WTC11 (cell line): ENCODE measurements at regions not wholly inside any gene's neighbourhood (a gene's known extent, or its start where the extent isn't known, plus 50 kb on each side); places are given as distances from the start of the nearest gene placed in this dataset.

Experiments
- ATAC-seq: fragments of 200-7000 bp; cut with Tn5 transposase; 2 replicates; pipeline ENCODE4 v1.10.0; 2021; ENCODE audit warnings: mild to moderate bottlenecking, moderate library complexity
- CTCF ChIA-PET: fragments of 300-600 bp; sonication (Branson Sonifier 250); formaldehyde crosslinking; loops from one replicate; lab custom pipeline; 2021; ENCODE audit warnings: antibody characterized with exemption; lab: Charles Lee
- POLR2A ChIA-PET: fragments of 350-600 bp; sonication (Branson Sonifier 250); formaldehyde crosslinking; loops from one replicate; lab custom pipeline; 2021; ENCODE audit warnings: antibody characterized with exemption; lab: Charles Lee
- DNase-seq: peaks from one replicate; pipeline ENCODE4 v3.0.0; 2021; ENCODE audit warnings: low spot score
- H3K27ac Mint-ChIP-seq: 2 replicates; pipeline ENCODE4 v1.8.0; 2021; ENCODE audit warnings: mixed read lengths
- H3K27me3 Mint-ChIP-seq: 2 replicates; pipeline ENCODE4 v1.8.0; 2021; ENCODE audit warnings: low read depth, mild to moderate bottlenecking, moderate library complexity, mixed read lengths
- H3K36me3 Mint-ChIP-seq: 2 replicates; pipeline ENCODE4 v1.8.0; 2021; ENCODE audit warnings: mixed read lengths
- H3K4me1 Mint-ChIP-seq: 2 replicates; pipeline ENCODE4 v1.8.0; 2022; ENCODE audit warnings: mixed read lengths
- H3K4me3 Mint-ChIP-seq: 2 replicates; pipeline ENCODE4 v1.8.0; 2021; ENCODE audit warnings: mild to moderate bottlenecking, moderate library complexity, mixed read lengths
- H3K9me3 Mint-ChIP-seq: 2 replicates; pipeline ENCODE4 v1.8.0; 2021; ENCODE audit warnings: mixed read lengths
- ETV6 ChIP-seq: sonication (generic); formaldehyde crosslinking; IDR thresholded peaks from 2 replicates; pipeline ENCODE4 v1.8.1; 2022; ENCODE audit warnings: mild to moderate bottlenecking, missing genetic modification reagents
- FOXP1 ChIP-seq: sonication (generic); formaldehyde crosslinking; IDR thresholded peaks from 2 replicates; pipeline ENCODE4 v1.8.0; 2022; ENCODE audit warnings: missing genetic modification reagents, mild to moderate bottlenecking, moderate library complexity, borderline replicate concordance
- GABPB1 ChIP-seq: sonication (generic); formaldehyde crosslinking; IDR thresholded peaks from 2 replicates; pipeline ENCODE4 v1.8.1; 2023; ENCODE audit warnings: mild to moderate bottlenecking, missing genetic modification reagents
- GRHL2 ChIP-seq: fragments of 250-450 bp; sonication (Bioruptor Pico); IDR thresholded peaks from 2 replicates; pipeline ENCODE4 v1.8.0; 2022; ENCODE audit warnings: mild to moderate bottlenecking, moderate library complexity; ENCODE audit not compliant: insufficient replicate concordance, severe bottlenecking
- JUN ChIP-seq: sonication (generic); formaldehyde crosslinking; IDR thresholded peaks from 2 replicates; pipeline ENCODE4 v1.8.0; 2023; ENCODE audit warnings: mild to moderate bottlenecking, missing genetic modification reagents
- NFE2L1 ChIP-seq: sonication (generic); formaldehyde crosslinking; IDR thresholded peaks from 2 replicates; pipeline ENCODE4 v1.8.1; 2023; ENCODE audit warnings: missing genetic modification reagents
- NFYB ChIP-seq: sonication (generic); formaldehyde crosslinking; conservative IDR thresholded peaks from 2 replicates; pipeline ENCODE4 v1.8.0; 2022; ENCODE audit warnings: low read depth, missing genetic modification reagents
- PRRX2 ChIP-seq: fragments of 250-450 bp; sonication (Bioruptor Pico); IDR thresholded peaks from 2 replicates; pipeline ENCODE4 v1.8.0; 2021; ENCODE audit warnings: mild to moderate bottlenecking
- TP53 ChIP-seq: sonication (generic); formaldehyde crosslinking; IDR thresholded peaks from 2 replicates; pipeline ENCODE4 v1.8.1; 2023; ENCODE audit warnings: mild to moderate bottlenecking, missing genetic modification reagents
- ZNF121 ChIP-seq: sonication (generic); formaldehyde crosslinking; IDR thresholded peaks from 2 replicates; pipeline ENCODE4 v1.8.0; 2023; ENCODE audit warnings: missing genetic modification reagents
- ZNF396 ChIP-seq: fragments of 250-450 bp; sonication (Bioruptor Pico); IDR thresholded peaks from 2 replicates; pipeline ENCODE4 v1.8.0; 2021; ENCODE audit warnings: mild to moderate bottlenecking, moderate library complexity, borderline replicate concordance
- TF ChIP-seq, protein P1 (sequence below): fragments of 250-450 bp; sonication (Bioruptor Pico); IDR thresholded peaks from 2 replicates; pipeline ENCODE4 v1.9.0; 2021; ENCODE audit warnings: moderate library complexity, mild to moderate bottlenecking, inconsistent platforms, borderline replicate concordance
- TF ChIP-seq, protein P2 (sequence below): sonication (generic); formaldehyde crosslinking; IDR thresholded peaks from 2 replicates; pipeline ENCODE4 v1.8.0; 2022; ENCODE audit warnings: mild to moderate bottlenecking, missing genetic modification reagents
- TF ChIP-seq, protein P3 (sequence below): sonication (generic); formaldehyde crosslinking; IDR thresholded peaks from 2 replicates; pipeline ENCODE4 v1.8.0; 2023; ENCODE audit warnings: missing genetic modification reagents
- TF ChIP-seq, protein P4 (sequence below): sonication (generic); formaldehyde crosslinking; IDR thresholded peaks from 2 replicates; pipeline ENCODE4 v1.8.0; 2022; ENCODE audit warnings: mild to moderate bottlenecking, missing genetic modification reagents
- TF ChIP-seq, protein P5 (sequence below): sonication (generic); formaldehyde crosslinking; IDR thresholded peaks from 2 replicates; pipeline ENCODE4 v1.8.0; 2022; ENCODE audit warnings: mild to moderate bottlenecking, missing genetic modification reagents
- TF ChIP-seq, protein P6 (sequence below): sonication (generic); formaldehyde crosslinking; conservative IDR thresholded peaks from 2 replicates; pipeline ENCODE4 v1.8.1; 2022; ENCODE audit warnings: mild to moderate bottlenecking, missing genetic modification reagents
- TF ChIP-seq, protein P7 (sequence below): sonication (generic); formaldehyde crosslinking; IDR thresholded peaks from 2 replicates; pipeline ENCODE4 v1.8.1; 2023; ENCODE audit warnings: mild to moderate bottlenecking, missing genetic modification reagents

DNA sequence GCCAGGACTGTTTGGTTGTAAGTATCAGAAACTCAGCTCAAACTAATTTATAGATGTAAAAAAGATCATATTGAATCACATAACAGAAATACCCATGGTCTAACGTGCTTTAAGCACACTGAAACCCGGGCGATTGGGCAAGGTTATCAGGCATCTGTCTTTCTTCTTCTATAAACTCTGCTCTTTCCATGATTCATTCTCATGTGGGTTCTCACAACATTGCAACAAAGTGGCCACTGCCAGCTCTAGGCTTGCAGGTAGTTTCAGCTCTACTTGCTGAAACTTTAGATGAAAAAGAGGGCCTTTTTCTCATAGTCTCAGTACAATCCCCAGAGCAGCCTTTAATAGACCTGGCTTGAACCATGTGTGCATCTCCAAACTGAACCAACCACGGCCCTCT is 456.1 kb downstream of the MFSD1 start:
- Mint-ChIP-seq H3K27me3 (no peaks in the 10 kb centered on the region; the same call in 1 of the 2 replicates), H3K4me3 (no peak overlapping the region), H3K36me3 (no peaks in the 10 kb centered on the region), H3K27ac (no peak overlapping the region), H3K4me1 (no peaks in the 10 kb centered on the region)
- CTCF ChIA-PET, result interaction anchor here (1.0 to 5.2 kb wide), 4 partner anchors 9 to 413 kb away, joined by 3 to 30 read pairs (median 4); no protein-coding TSS in a partner anchor
- ATAC-seq, result no peak
- TF ChIP-seq, protein P1, sequence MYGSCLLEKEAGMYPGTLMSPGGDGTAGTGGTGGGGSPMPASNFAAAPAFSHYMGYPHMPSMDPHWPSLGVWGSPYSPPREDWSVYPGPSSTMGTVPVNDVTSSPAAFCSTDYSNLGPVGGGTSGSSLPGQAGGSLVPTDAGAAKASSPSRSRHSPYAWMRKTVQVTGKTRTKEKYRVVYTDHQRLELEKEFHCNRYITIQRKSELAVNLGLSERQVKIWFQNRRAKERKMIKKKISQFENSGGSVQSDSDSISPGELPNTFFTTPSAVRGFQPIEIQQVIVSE (CRISPR knock-in tag), result no peak
- no peak for TF ChIP-seq ZNF396 (CRISPR knock-in tag)
- TF ChIP-seq, protein P2, sequence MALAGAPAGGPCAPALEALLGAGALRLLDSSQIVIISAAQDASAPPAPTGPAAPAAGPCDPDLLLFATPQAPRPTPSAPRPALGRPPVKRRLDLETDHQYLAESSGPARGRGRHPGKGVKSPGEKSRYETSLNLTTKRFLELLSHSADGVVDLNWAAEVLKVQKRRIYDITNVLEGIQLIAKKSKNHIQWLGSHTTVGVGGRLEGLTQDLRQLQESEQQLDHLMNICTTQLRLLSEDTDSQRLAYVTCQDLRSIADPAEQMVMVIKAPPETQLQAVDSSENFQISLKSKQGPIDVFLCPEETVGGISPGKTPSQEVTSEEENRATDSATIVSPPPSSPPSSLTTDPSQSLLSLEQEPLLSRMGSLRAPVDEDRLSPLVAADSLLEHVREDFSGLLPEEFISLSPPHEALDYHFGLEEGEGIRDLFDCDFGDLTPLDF (CRISPR knock-in tag), result no peak
- TF ChIP-seq, protein P3, sequence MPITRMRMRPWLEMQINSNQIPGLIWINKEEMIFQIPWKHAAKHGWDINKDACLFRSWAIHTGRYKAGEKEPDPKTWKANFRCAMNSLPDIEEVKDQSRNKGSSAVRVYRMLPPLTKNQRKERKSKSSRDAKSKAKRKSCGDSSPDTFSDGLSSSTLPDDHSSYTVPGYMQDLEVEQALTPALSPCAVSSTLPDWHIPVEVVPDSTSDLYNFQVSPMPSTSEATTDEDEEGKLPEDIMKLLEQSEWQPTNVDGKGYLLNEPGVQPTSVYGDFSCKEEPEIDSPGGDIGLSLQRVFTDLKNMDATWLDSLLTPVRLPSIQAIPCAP (CRISPR knock-in tag), result no peak
- TF ChIP-seq GABPB1 (CRISPR knock-in tag), result no peak
- TF ChIP-seq ETV6 (CRISPR knock-in tag), result no peak
- no peak for TF ChIP-seq GRHL2 (CRISPR knock-in tag)
- TF ChIP-seq, protein P4, sequence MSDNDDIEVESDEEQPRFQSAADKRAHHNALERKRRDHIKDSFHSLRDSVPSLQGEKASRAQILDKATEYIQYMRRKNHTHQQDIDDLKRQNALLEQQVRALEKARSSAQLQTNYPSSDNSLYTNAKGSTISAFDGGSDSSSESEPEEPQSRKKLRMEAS (CRISPR knock-in tag), result no peak
- TF ChIP-seq, protein P5, sequence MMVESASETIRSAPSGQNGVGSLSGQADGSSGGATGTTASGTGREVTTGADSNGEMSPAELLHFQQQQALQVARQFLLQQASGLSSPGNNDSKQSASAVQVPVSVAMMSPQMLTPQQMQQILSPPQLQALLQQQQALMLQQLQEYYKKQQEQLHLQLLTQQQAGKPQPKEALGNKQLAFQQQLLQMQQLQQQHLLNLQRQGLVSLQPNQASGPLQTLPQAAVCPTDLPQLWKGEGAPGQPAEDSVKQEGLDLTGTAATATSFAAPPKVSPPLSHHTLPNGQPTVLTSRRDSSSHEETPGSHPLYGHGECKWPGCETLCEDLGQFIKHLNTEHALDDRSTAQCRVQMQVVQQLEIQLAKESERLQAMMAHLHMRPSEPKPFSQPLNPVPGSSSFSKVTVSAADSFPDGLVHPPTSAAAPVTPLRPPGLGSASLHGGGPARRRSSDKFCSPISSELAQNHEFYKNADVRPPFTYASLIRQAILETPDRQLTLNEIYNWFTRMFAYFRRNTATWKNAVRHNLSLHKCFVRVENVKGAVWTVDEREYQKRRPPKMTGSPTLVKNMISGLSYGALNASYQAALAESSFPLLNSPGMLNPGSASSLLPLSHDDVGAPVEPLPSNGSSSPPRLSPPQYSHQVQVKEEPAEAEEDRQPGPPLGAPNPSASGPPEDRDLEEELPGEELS, result no peak
- TF ChIP-seq TP53 (CRISPR knock-in tag), result no peak
- TF ChIP-seq PRRX2, result no peak
- no peak for TF ChIP-seq FOXP1 (CRISPR knock-in tag)
- no peak for TF ChIP-seq NFYB (CRISPR knock-in tag)
- TF ChIP-seq, protein P6, sequence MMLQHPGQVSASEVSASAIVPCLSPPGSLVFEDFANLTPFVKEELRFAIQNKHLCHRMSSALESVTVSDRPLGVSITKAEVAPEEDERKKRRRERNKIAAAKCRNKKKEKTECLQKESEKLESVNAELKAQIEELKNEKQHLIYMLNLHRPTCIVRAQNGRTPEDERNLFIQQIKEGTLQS (CRISPR knock-in tag), result no peak
- TF ChIP-seq, all 79 proteins: peak for 0
- DNase-seq, result no peak
- POLR2A ChIA-PET, result no interaction called here
- H3K9me3 Mint-ChIP-seq, result no peaks in the 10 kb centered on the region

DNA sequence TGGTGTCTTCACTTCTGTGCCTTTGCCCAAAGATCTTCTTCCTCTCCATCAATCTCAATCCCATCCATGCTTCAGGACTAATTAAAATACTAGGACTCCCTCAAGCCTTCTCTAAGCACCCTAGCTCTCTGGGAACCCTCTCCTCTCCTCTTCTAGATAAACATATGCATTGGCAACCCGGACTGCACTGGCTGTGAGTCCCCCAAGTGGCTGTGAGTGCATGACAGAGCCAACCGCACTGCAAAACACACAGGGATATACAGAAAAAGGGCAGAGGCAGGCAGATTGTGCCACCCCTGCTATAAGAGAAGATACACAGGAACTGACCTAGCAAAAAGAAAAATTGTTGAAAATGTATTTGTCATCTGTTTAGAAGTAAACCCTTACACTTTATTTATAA is 457.1 kb downstream of the MFSD1 start:
- ATAC-seq, result peak; percentile 34; the same call in 1 of the 2 replicates
- no peak overlapping the region for H3K4me3 Mint-ChIP-seq
- H3K36me3 Mint-ChIP-seq, result no peaks in the 10 kb centered on the region

More for the DNA sequence above, 457.1 kb downstream of the MFSD1 start:
- ChIA-PET CTCF (interaction anchor here (1.2 to 5.2 kb wide), 7 partner anchors 8 to 730 kb away, joined by 3 to 30 read pairs (median 5); partner anchors contain the start of genes IL12A and MFSD1), POLR2A (no interaction called here)
- Mint-ChIP-seq H3K4me1 (no peaks in the 10 kb centered on the region), H3K27me3 (no peaks in the 10 kb centered on the region; the same call in 1 of the 2 replicates), H3K9me3 (no peaks in the 10 kb centered on the region), H3K27ac (no peak overlapping the region)
- DNase-seq, result no peak
- TF ChIP-seq JUN (CRISPR knock-in tag) (no peak), PRRX2 (no peak), ZNF121 (CRISPR knock-in tag) (no peak), NFE2L1 (CRISPR knock-in tag) (no peak)
- TF ChIP-seq, protein P7, sequence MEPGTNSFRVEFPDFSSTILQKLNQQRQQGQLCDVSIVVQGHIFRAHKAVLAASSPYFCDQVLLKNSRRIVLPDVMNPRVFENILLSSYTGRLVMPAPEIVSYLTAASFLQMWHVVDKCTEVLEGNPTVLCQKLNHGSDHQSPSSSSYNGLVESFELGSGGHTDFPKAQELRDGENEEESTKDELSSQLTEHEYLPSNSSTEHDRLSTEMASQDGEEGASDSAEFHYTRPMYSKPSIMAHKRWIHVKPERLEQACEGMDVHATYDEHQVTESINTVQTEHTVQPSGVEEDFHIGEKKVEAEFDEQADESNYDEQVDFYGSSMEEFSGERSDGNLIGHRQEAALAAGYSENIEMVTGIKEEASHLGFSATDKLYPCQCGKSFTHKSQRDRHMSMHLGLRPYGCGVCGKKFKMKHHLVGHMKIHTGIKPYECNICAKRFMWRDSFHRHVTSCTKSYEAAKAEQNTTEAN, result no peak
